BE2C (cell line): ENCODE measurements at regions not wholly inside any gene's neighbourhood (a gene's known extent, or its start where the extent isn't known, plus 50 kb on each side); places are given as distances from the start of the nearest gene placed in this dataset.

Experiments
- DNase-seq: peaks from one replicate; pipeline ENCODE4 v3.0.0-alpha.2; 2020
- H3K27me3 ChIP-seq: fragments of 250-450 bp; sonication (Bioruptor Pico); 2 replicates; pipeline ENCODE4 v1.5.1; 2020; ENCODE audit warnings: mild to moderate bottlenecking
- H3K36me3 ChIP-seq: fragments of 250-450 bp; sonication (Bioruptor Pico); 2 replicates; pipeline ENCODE4 v1.5.1; 2020; ENCODE audit warnings: mild to moderate bottlenecking
- H3K4me1 ChIP-seq: fragments of 250-450 bp; sonication (Bioruptor Pico); 2 replicates; pipeline ENCODE4 v1.5.1; 2020
- H3K4me3 ChIP-seq: 2 replicates; pipeline ENCODE4 v1.5.1; 2011; ENCODE audit warnings: low read depth, low read length
- H3K9me3 ChIP-seq: fragments of 250-450 bp; sonication (Bioruptor Pico); 2 replicates; pipeline ENCODE4 v1.5.1; 2020
- CTCF ChIP-seq: IDR thresholded peaks from 2 replicates; pipeline ENCODE4 v1.5.1; 2012; ENCODE audit warnings: mild to moderate bottlenecking, low read depth, low read length

GRCh38 chr13:39108783-39109182 lies 70.5 kb downstream of the NHLRC3 start:
- no peaks in the 10 kb centered on the region for H3K36me3 ChIP-seq
- no peak for DNase-seq
- H3K4me3 ChIP-seq: no peak overlapping the region
- no peaks in the 10 kb centered on the region for H3K9me3 ChIP-seq
- H3K27me3 ChIP-seq: no peaks in the 10 kb centered on the region
- TF ChIP-seq CTCF: no peak
- peaks cover 36% of the 10 kb centered on the region for H3K4me1 ChIP-seq

- Histone ChIP-seq H3K27me3 (no peaks in the 10 kb centered on the region), H3K4me1 (peaks cover 31% of the 10 kb centered on the region), H3K36me3 (no peaks in the 10 kb centered on the region), H3K4me3 (no peak overlapping the region), H3K9me3 (no peaks in the 10 kb centered on the region)
- TF ChIP-seq CTCF: no peak
- no peak for DNase-seq
Observed at GRCh38 chr13:39110518-39111097, 72.4 kb downstream of the NHLRC3 start.

- DNase-seq: no peak
- Histone ChIP-seq H3K4me1 (peaks cover 25% of the 10 kb centered on the region), H3K27me3 (no peaks in the 10 kb centered on the region), H3K4me3 (no peak overlapping the region), H3K9me3 (no peaks in the 10 kb centered on the region), H3K36me3 (no peaks in the 10 kb centered on the region)
- no peak for TF ChIP-seq CTCF
Observed at GRCh38 chr13:39111145-39111544, 72.9 kb downstream of the NHLRC3 start.

GRCh38 chr13:39119422-39119821 lies 81.2 kb downstream of the NHLRC3 start:
- no peak for DNase-seq
- Histone ChIP-seq H3K4me3 (no peak overlapping the region), H3K4me1 (no peaks in the 10 kb centered on the region), H3K36me3 (no peaks in the 10 kb centered on the region), H3K27me3 (no peaks in the 10 kb centered on the region; the same call in 1 of the 2 replicates), H3K9me3 (no peaks in the 10 kb centered on the region)
- no peak for TF ChIP-seq CTCF

GRCh38 chr13:39123578-39123977 lies 85.3 kb downstream of the NHLRC3 start:
- no peak for DNase-seq
- Histone ChIP-seq H3K4me3 (no peak overlapping the region), H3K4me1 (no peaks in the 10 kb centered on the region), H3K27me3 (no peaks in the 10 kb centered on the region), H3K36me3 (no peaks in the 10 kb centered on the region), H3K9me3 (no peaks in the 10 kb centered on the region; the same call in 1 of the 2 replicates)
- no peak for TF ChIP-seq CTCF

- Histone ChIP-seq H3K4me1 (peaks cover 6% of the 10 kb centered on the region), H3K36me3 (no peaks in the 10 kb centered on the region), H3K9me3 (no peaks in the 10 kb centered on the region; the same call in 1 of the 2 replicates), H3K4me3 (no peak overlapping the region), H3K27me3 (no peaks in the 10 kb centered on the region)
- DNase-seq: no peak
- TF ChIP-seq CTCF: no peak
Observed at GRCh38 chr13:39129213-39129612, 91.0 kb downstream of the NHLRC3 start.
